HG03378 (cell line): ENCODE measurements at regions not wholly inside any gene's neighbourhood (a gene's known extent, or its start where the extent isn't known, plus 50 kb on each side); places are given as distances from the start of the nearest gene placed in this dataset.

Experiments used
- ATAC-seq: cut with Tn5 transposase; IDR thresholded peaks from one replicate; pipeline ENCODE4 v1.9.1; 2021; ENCODE audit warnings: mild to moderate bottlenecking, moderate library complexity; ENCODE audit not compliant: unreplicated experiment

DNA sequence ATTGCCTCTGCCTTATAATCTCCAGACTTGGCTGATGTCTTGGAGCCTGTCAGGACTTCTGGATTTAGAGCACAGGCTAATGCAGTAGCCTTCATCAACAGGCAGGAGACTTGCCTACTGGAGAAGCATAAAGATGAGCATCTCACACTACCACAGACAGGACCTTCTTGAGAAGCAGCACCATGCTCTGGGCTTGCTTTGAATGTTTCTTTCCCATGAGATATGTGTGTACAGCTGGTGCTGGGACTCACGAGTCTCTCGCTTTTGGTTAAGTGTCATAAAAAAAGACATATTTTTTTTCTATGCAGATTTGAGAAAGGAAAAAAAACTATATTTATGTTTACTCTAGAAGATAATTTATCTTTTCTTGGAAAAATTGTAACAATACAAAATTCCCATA is 671.3 kb downstream of the MRPL39 start:
- ATAC-seq = no peak

DNA sequence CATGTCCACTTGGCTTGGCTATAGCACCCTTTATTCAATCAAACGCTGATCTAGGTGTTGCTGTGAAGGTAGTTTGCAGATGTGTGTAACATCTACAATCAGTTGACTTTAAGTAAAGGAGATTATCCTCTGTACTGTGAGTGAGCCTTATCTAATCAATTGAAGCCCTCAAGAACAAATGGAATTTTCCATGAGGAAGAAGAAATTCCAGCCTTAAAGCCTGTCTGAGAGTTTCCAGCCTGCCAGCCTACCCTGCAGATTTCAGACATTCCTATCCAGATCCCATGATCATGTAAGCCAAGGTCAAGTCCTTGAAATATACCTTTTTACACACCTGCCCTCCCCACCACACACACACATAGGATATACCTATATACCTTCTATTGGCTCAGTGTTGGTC is 696.7 kb downstream of the MRPL39 start:
- no peak for ATAC-seq

DNA sequence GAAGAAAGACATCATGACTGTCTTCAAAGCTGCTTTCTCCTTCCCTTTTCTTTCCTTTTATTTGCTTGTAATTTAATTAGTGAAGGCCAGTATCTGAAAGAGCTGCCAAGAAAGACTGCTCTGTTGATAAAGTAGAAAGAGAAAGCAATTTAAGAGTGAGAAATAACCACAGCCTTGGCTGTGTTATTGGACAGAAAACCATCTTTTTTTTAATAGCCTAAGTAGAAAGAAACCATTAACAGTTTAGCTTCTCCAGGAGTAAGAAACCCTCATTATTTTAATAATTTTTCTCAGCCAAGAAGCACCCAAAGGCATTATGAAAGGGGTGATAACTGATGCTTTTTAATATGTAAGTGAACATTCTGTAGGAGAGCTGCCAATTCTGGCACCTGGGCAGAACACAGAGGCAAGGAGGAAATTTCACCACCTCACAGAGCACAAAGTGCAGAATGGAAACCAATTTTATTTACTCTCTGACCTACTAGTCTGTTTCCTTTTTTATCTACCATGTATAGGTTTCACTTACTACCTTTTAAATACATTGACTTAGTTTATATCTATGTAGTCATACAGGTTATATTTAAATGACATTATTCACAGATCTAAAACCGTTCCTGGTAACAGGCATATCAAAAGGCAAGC is 703.2 kb downstream of the MRPL39 start:
- peak; percentile 52 for ATAC-seq

DNA sequence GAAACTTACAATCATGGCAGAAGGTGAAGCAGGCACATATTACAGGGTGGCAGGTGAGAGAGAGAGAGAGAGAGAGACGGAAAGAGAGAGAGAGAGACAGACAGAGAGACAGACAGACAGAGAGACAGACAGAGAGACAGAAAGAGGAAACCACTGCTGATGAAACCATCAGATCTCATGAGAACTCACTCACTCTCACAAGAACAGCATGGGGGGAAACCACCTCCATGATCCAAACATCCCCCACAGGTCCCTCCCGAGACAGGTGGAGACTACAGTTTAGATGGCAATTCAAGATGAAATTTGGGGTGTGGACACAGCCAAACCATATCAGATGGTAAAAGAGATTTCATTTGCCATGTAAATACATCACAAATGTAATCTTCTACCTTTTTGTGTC is 708.1 kb downstream of the MRPL39 start:
- ATAC-seq = peak; percentile 55

DNA sequence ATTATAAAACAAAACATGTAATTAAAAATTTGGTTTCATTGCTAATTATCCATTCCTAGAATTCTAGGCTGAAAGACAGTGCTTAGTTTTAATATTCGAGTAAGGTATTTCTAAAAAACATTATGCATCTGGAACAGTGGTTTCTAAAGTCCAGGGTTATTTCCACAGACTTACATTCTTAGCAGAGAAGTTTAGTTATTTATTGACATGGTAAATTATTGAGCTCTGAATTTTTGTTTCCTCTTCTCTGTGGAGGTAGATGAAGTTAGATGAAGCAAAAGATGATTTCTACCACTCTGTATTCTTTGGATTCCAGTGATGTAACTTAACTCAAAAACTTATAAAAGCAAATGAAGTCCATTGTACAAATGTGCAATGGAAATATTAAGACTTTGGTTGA is 709.4 kb downstream of the MRPL39 start:
- peak; percentile 60 for ATAC-seq

DNA sequence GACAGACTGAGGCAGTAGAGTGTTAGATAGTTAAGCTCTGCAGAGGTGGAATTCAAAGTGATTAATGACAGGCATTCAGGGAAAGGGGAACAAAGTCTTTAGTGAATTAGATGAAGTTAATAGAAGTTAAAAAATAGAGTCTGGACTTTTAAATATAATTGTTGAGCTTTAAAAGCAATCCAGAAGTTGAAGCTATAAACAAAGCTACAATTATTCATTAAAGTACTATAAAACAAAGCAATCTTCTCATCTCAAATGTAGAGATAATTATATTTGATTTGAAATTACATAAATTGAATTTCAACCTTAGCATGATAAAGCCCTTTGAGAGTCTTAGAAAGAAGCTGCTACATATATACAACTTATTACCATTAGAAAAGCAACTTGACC is 710.6 kb downstream of the MRPL39 start:
- no peak for ATAC-seq

DNA sequence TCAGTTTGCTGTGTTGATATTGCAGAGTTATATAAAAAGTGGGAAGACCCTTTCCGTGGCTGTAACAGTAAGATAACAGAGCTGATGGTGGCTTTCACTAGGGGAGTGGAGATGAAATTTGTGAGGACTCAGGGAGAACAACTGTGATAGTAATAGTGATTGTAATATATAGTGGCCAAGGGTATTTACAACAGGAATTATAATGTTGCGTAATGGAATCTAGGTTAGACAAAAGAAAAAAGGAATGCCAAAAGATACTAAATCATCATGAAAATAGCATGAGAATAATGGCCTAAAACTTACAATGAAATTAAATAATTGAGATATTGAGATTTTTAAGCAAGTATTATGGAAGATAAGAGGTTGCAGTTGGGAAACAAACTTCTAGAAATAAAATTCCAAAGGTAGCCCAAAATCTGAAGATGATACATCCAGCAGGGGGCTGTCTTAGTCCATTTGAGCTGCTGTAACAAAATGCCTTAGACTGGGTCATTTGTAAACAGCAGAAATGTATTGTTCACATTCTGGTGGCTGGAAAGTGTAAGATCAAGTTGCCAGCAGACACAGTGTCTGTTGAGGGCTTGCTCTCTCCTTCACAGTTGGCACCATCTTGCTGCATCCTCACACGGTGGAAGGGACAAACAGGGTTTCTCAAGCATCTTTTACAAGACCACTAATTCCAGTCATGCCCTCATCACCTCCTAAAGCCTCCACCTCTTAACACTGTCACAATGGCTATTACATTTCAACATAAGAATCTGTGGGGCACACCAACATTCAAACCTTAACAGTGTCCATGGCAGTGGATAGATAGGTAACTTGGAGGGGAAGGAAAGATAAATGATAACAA is 711.2 kb downstream of the MRPL39 start:
- ATAC-seq = peak; percentile 67

DNA sequence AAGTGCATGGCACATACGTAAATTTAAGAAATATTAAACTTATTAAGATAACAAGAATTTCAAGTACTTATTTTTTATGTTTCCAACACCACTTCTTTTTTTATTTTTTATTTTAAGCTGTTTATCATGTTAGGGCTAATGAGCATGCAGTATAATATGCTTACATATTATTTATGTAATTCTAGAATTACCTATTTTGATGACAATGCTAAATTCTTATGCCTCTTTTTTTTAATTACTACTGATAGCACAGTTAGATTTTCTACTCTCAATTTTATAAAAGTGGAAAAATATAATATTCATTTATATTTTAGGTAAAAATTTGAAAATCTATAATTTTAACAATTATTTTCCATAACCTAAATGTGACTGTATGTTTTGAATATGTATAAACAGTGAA is 713.0 kb downstream of the MRPL39 start:
- ATAC-seq = no peak

DNA sequence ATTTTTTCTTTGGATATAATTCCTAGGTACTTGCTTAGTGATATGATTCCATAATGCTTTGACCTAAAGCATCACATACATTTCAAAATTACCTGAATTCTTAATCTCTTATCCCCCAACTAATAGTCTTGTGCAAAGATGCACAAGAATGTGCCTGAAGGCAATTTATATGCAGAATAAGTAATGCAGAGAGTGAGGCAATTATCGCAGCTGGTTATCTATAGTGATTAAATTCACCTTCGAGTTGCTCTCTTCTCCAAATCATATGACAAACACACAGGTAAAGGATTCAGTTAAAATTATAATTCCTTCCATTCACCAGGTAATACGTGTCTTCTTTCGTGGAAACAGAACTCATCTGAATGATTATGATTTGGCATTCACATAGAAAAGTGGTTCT is 717.3 kb downstream of the MRPL39 start:
- no peak for ATAC-seq

DNA sequence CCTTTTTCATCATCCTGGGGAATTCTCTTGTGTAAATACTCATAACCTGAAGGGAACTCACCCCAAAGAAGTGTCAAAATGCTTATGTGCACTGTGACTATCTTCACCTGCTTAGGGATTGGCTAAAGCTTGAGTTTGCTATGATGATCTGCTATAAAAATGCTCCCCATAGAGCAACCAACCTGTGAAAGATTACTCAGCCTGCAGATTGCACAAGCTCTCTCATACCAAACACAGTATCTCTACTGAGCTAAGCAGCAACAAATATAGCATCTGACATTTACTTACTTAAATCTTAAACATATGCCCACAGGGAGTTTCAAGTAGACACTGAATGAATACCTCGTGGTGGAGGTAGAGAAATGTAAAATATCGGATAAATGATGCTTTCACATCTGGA is 725.8 kb downstream of the MRPL39 start:
- ATAC-seq = no peak

DNA sequence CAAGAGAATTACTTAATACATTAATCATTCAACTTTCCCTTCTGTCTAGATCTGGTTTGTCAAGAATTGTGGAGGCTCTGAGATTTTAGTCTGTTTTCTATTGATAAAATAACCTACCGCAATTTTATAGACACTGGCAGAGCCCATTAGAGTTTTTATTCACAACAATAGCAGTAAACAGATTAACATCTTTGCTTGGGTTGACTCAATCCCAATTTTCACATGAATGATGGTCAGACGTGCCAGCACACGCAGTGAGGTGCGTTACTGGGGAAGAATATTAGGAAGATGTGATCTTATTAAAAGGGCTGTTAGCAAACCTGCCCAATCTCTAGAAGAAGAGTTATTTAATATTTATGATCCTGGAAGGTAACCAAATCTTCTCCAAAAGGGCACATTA is 736.6 kb downstream of the MRPL39 start:
- no peak for ATAC-seq

DNA sequence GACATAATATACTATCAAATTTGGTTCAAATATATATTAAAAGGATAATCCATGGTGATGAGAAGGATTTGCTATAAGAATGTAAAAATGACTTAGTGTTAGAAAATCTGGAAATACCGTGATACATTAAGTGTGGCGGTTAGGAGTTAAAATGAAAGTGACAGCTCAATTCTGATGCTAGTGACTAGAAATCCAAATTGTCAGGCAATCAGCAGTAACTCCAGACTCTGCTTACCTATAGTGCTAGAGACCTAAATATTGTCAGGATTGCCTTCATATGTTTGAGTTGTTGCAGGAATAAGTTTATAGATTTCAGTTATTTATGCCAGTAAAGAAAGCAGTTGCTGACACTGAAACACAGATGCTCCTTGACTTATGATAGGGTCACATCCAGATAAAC is 737.4 kb downstream of the MRPL39 start:
- ATAC-seq = no peak

DNA sequence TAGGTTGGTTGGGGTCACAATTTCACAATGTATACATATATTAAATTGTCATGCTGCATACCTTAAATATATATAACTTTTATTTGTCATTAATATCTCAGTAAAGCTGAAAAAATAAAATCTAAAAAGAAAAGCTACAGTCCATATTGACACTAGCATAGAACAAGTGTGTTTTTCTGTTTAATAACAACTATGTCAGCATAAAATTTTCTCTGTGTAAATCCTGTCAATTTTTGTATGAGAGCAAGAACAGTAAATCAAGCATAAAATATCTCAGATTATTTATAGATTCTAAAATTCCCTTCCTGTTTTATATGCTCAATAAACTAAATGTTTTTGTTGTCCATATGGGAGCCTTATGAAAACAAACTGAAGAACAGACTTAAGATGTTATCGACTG is 739.2 kb downstream of the MRPL39 start:
- no peak for ATAC-seq

DNA sequence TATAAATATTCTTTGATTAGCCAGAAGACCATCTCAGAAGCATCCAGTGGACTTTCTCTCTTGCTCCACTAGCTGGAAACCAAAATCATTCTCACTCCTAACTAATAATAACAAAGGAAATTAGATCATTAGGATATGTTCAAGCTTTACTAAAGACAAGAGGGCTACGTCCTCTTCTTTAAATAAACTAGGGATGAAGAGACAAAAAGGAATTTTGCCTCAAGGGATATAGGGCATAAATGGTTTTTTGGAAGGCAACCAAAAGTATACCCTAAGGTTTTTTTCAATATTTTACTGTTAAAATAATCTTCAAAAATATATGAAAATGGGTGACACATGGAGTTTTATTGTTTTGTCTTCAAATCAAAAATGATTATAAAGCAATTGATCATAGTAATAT is 745.8 kb downstream of the MRPL39 start:
- ATAC-seq = no peak

DNA sequence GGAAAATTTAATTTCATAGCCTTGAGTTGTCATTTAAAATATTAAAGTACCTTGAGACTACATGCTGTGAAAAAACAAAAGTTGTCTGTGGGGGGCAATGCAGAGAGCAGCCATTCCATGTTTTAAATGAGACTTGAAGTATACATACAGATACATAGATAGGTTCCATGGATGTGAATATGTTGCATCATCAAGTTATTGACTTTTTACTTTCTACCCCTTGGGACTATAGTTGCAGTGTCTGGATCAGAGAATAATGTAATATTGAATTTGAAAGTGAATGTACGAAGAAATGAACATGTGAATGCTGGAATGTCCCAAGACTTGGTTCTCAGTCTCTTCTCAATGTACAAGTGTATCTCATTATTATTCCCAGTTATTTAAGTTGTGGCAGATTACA is 751.0 kb downstream of the MRPL39 start:
- ATAC-seq = no peak

DNA sequence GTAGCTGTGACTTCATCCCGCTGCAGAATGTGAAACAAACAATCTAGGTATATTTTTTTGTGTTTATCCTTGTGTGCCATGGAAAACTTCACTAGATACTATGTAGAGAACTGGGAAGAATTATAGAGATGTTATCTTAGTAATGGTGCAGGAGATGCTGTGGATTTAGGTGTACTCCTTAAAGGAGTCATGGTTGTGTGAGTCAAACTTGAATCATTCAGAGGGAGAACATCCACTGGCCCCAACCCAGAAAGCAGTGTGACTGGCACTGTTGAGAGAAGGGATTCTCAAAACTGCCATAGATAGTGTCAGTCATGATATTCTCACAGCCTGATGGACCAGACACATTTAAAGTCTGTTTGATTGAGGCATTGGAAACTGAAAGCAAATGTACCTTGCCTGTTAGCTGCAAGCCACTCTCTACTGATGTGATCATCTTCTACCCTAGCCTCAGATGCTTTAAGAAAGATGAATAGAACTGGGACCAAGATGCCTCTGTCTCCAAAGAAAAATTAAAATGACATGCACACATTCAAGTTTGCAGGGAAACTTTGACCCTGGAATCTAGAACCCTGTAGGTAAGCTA is 754.6 kb downstream of the MRPL39 start:
- no peak for ATAC-seq

DNA sequence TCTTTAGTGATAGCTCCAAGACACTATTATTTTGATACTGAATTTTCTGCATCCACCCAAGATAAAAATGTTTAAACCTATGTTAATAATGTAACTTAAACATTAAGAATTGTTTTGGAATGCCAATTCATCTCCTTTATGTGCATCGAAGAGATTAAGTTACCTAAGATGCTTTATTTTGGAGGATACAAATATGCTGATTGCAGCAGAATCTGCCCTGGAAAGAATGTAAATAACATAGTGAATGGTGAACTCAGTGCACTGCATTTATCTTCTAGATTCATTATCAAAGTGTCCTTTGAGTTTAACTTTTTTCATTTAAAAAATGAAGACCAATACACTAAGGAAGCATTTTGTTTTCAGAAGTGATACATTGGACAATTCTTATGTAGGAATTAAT is 757.2 kb downstream of the MRPL39 start:
- ATAC-seq = no peak

DNA sequence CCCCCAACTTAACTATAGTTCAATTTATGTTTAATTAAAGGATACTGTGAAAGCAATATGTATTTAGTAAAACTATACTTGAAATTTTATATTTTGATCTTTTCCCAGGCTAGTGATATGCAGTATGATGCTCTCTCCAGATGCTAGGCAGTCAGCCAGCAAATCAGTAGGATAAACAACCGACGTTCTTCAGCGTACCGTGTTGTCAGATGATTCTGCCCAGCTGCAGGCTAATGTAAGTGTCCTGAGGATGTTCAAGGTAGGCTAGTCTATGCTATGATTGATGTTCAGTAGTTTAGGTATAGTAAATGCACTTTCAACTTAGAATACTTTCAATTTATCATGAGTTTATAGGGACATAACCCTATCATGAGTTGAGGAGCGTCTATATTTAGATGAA is 762.6 kb downstream of the MRPL39 start:
- ATAC-seq = no peak

DNA sequence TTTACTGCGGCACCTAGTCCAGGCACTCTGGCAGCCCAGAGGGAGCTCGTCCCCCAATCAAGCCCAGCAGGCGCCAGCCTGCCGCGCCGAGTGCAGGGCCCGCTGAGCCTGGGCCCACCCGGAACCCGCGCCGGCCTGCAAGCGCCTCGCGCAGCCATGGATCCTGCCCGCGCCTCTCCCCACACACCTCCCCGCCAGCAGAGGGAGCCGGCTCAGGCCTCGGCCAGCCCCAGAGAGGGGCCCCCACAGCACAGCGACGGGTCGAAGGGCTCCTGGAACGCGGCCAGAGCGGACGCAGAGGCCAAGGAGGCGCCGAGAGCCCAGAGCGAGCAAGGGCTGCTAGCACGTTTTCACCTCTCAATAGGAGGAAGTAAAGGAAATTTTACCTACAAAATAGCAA is 767.0 kb downstream of the MRPL39 start:
- ATAC-seq = no peak

DNA sequence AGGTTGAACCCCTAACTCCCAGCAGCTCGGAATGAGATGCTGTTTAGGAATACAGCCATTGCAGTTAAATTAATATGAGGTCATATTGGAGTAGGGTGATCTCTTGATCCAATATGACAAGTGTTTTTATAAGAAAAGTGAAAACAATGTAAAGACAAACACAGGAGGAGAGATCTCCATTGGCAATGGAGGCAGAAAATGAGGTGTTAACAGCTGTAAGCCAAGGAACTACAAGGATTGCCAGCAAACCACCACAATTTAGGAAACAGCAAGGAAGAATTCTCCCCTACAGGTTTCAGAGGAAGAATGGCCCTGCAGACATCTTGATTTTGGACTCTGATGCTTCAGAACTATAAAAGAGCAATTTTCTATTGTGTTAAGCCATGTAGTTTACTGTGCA is 774.3 kb downstream of the MRPL39 start:
- no peak for ATAC-seq

DNA sequence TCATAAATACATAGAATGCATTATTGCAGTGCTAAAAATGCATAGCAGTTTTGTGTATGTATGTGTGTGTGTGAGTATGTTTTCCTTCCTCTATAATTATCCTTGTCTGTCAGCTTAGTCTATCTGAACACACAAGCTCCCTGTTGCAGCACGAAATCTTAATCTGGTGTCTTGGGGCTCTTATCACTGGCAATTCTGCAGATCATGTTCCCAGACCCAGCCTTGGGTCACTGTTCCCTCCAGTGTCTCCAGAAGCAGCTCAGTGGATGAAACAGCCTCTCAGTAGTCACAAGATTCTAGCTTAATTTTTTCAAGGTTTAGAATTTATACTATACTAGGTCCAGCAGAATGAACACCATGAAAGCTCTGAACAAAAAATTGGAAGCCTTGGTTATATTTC is 777.9 kb downstream of the MRPL39 start:
- no peak for ATAC-seq

DNA sequence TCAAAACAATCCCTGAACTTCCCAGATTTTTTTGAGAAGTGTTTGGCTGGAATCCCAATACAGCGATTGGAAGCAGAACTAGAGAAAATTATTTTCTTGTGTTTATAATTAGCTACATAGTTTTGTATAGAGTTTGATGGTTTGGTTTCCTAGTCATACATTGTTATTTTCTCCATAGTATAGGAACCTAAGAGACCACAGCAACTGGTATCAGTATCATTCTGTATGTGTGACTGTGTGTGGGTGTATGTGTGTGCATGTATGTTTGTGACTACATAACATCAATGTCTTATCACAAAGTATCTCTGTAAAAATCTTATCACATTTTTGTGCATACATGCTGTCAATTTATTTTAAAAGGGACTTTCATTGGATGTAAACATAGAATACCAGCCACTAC is 780.5 kb downstream of the MRPL39 start:
- ATAC-seq = no peak
